Calu3 (cell line): ENCODE measurements at regions not wholly inside any gene's neighbourhood (a gene's known extent, or its start where the extent isn't known, plus 50 kb on each side); places are given as distances from the start of the nearest gene placed in this dataset.

Experiments used
- BruUV-seq: library from RNA; stranded (reverse); fragments of 400-500 nt; replicated peaks from 2 replicates; lab custom pipeline; 2021; lab: Mats Ljungman, UMichigan
- CTCF ChIA-PET: fragments of 300-600 bp; sonication (Branson Sonifier 250); formaldehyde crosslinking; loops from one replicate; lab custom pipeline; 2022; ENCODE audit warnings: antibody characterized with exemption; lab: Charles Lee
- DNase-seq: peaks from one replicate; pipeline ENCODE4 v3.0.0; 2022
- H3K27ac Mint-ChIP-seq: one replicate; pipeline ENCODE4 v1.8.0; 2022; ENCODE audit warnings: mixed read lengths; ENCODE audit not compliant: unreplicated experiment
- H3K27me3 Mint-ChIP-seq: one replicate; pipeline ENCODE4 v1.8.0; 2022; ENCODE audit warnings: mixed read lengths; ENCODE audit not compliant: unreplicated experiment
- H3K36me3 Mint-ChIP-seq: one replicate; pipeline ENCODE4 v1.8.0; 2022; ENCODE audit warnings: mild to moderate bottlenecking, moderate library complexity, mixed read lengths; ENCODE audit not compliant: insufficient read depth, unreplicated experiment
- H3K4me1 Mint-ChIP-seq: one replicate; pipeline ENCODE4 v1.8.0; 2022; ENCODE audit warnings: mild to moderate bottlenecking, low read depth, mixed read lengths; ENCODE audit not compliant: unreplicated experiment
- H3K4me3 Mint-ChIP-seq: one replicate; pipeline ENCODE4 v1.8.0; 2022; ENCODE audit warnings: mild to moderate bottlenecking, low read depth, moderate library complexity, mixed read lengths; ENCODE audit not compliant: unreplicated experiment
- H3K9me3 Mint-ChIP-seq: one replicate; pipeline ENCODE4 v1.8.0; 2022; ENCODE audit warnings: low read depth, mixed read lengths; ENCODE audit not compliant: unreplicated experiment
- intact Hi-C: fragments of 100-400 bp; cut with micrococcal nuclease; formaldehyde crosslinking; loops from one replicate; pipeline ENCODE4 v1.10.0; 2022; ENCODE audit not compliant: unreplicated experiment
- TF ChIP-seq, protein P1 (sequence below): fragments of 200-600 bp; IDR thresholded peaks from one replicate; pipeline ENCODE4 v1.8.0; 2022; ENCODE audit warnings: antibody characterized with exemption; ENCODE audit not compliant: unreplicated experiment

DNA sequence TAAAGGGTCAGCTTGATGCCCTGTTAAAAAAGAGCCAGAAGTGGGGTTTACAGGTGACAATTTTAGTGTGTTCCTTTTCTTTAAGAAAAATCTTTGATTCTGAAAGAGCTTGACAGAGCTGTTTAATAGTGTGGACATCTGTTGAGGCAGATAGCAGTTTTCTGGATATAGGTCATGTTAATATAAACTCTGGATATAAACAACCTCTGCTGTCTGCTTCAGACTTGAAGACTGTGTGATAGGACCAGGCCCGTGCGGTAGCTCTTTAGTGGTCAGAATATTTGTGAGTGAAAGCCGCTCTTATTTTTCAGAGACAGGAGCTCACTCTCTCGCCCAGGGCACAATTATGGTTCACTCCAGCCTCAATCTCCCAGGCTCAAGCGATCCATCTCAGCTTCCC is 439.9 kb upstream of the RGS6 start:
- TF ChIP-seq, protein P1, sequence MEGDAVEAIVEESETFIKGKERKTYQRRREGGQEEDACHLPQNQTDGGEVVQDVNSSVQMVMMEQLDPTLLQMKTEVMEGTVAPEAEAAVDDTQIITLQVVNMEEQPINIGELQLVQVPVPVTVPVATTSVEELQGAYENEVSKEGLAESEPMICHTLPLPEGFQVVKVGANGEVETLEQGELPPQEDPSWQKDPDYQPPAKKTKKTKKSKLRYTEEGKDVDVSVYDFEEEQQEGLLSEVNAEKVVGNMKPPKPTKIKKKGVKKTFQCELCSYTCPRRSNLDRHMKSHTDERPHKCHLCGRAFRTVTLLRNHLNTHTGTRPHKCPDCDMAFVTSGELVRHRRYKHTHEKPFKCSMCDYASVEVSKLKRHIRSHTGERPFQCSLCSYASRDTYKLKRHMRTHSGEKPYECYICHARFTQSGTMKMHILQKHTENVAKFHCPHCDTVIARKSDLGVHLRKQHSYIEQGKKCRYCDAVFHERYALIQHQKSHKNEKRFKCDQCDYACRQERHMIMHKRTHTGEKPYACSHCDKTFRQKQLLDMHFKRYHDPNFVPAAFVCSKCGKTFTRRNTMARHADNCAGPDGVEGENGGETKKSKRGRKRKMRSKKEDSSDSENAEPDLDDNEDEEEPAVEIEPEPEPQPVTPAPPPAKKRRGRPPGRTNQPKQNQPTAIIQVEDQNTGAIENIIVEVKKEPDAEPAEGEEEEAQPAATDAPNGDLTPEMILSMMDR: no peak
- Mint-ChIP-seq H3K36me3 (no peaks in the 10 kb centered on the region), H3K4me1 (no peaks in the 10 kb centered on the region), H3K9me3 (no peaks in the 10 kb centered on the region), H3K27ac (no peak overlapping the region), H3K4me3 (no peak overlapping the region), H3K27me3 (no peaks in the 10 kb centered on the region)
- no peak for DNase-seq
- no TSS peak for BruUV-seq
- CTCF ChIA-PET: no interaction called here
- intact Hi-C loops: no loop called here

DNA sequence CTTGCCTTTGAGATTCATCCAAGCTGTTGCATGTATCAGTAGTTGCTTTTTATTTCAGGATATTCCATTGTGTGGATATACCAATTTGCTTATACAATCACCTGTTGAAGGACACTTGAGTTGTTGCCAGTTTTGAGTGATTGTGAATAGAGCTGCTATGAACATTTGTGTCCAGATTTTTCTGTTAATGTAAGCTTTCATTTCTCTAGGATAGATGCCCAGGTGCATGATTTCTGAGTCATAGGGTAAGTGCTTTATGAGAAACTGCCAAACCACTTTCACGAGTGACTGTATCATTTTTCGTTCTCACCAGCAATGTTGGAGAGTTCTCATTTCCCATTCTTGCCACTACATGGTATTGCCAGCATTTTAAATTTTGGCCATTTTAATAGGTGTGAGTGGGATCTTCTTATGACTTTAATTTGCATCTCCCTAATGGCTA is 434.6 kb upstream of the RGS6 start:
- H3K9me3 Mint-ChIP-seq: no peaks in the 10 kb centered on the region
- H3K27me3 Mint-ChIP-seq: no peaks in the 10 kb centered on the region
- H3K36me3 Mint-ChIP-seq: no peaks in the 10 kb centered on the region
- intact Hi-C loops: no loop called here
- CTCF ChIA-PET: interaction anchor here (0.5 kb wide), 1 partner anchor 124 kb away, joined by 6 read pairs; no protein-coding TSS in a partner anchor
- no peak overlapping the region for H3K27ac Mint-ChIP-seq
- no peaks in the 10 kb centered on the region for H3K4me1 Mint-ChIP-seq
- no TSS peak for BruUV-seq
- TF ChIP-seq, protein P1: no peak
- no peak for DNase-seq
- no peak overlapping the region for H3K4me3 Mint-ChIP-seq

DNA sequence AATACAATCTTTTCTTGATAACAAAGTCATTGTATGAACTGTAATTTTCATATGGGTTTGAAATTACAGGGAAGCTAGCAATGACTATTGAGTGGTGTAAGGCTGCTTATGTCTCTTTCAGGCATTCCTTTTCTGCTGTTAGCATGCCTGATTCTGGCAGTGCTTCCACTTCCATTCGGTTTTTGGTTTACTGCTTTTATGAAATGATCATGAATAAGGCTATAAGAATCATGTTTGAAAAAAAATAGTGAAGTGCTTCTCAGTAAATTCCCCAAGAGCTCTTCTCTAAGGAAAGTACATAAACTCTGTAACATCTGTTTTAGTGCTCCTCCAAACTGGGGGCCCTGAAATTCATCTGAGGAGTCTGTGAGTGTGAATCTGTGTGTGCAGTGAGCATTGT is 434.0 kb upstream of the RGS6 start:
- no peaks in the 10 kb centered on the region for H3K27me3 Mint-ChIP-seq

DNA sequence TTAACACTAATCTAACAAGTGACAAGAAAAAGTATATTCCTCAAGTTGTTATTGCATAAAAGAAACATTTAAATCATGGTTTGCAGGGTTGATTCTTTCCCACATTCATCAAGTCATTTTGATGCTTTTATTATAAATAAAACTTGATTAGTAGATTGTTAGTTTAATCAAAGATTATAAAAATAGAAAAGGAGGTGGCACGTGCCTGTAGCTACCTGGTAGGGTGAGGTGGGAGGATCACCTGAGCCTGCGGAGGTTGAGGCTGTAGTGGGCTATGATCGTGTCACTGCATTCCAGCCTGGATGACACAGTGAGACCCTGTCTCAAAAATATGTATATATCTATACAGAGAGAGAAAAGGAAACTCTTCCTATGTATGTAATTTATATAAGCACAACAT is 433.2 kb upstream of the RGS6 start:
- CTCF ChIA-PET: no interaction called here
- H3K27ac Mint-ChIP-seq: no peak overlapping the region
- H3K27me3 Mint-ChIP-seq: no peaks in the 10 kb centered on the region
- H3K36me3 Mint-ChIP-seq: no peaks in the 10 kb centered on the region
- H3K4me3 Mint-ChIP-seq: no peak overlapping the region
- intact Hi-C loops: no loop called here
- H3K4me1 Mint-ChIP-seq: no peaks in the 10 kb centered on the region
- no peak for DNase-seq
- TF ChIP-seq, protein P1: no peak
- H3K9me3 Mint-ChIP-seq: no peaks in the 10 kb centered on the region
- BruUV-seq: no TSS peak

More for the DNA sequence above, 434.0 kb upstream of the RGS6 start:
- Mint-ChIP-seq H3K4me1 (no peaks in the 10 kb centered on the region), H3K9me3 (no peaks in the 10 kb centered on the region), H3K36me3 (no peaks in the 10 kb centered on the region), H3K4me3 (no peak overlapping the region), H3K27ac (no peak overlapping the region)
- no TSS peak for BruUV-seq
- TF ChIP-seq, protein P1: no peak
- CTCF ChIA-PET: no interaction called here
- intact Hi-C loops: no loop called here
- DNase-seq: no peak
